Esophagus squamous epithelium (tissue), 4 donors: ENCODE measurements at regions not wholly inside any gene's neighbourhood (a gene's known extent, or its start where the extent isn't known, plus 50 kb on each side); places are given as distances from the start of the nearest gene placed in this dataset.

ENCODE experiments used
- CTCF ChIP-seq, 6 experiments: fragments of 450-650 bp in 4 of 6; fragments of 200-600 bp in 2 of 6; sonication (generic) in 2 of 6; IDR thresholded peaks; one replicate each; pipeline ENCODE4 v1.5.1; 2016 to 2019; ENCODE audit warnings: antibody characterized with exemption in 6 of 6, mild to moderate bottlenecking in 4 of 6, moderate library complexity in 4 of 6
- POLR2A ChIP-seq, 4 donors: fragments of 450-650 bp; IDR thresholded peaks; one replicate each; pipeline ENCODE4 v1.6.1; 2017; ENCODE audit warnings: antibody characterized with exemption in 4 of 4, mild to moderate bottlenecking in 4 of 4, moderate library complexity in 3 of 4

GRCh38 chr19:29278716-29279115 lies 65.8 kb upstream of the UQCRFS1 start:
- TF ChIP-seq CTCF (IDR thresholded peaks at IDR 0.05) (no peak), POLR2A (IDR thresholded peaks at IDR 0.05) (no peak)
